Brain microvascular endothelial cell (primary cell): ENCODE measurements at regions not wholly inside any gene's neighbourhood (a gene's known extent, or its start where the extent isn't known, plus 50 kb on each side); places are given as distances from the start of the nearest gene placed in this dataset.
A peak's percentile ranks its signal among the peaks of the same experiment; 100 is the strongest.

ENCODE experiments used
- DNase-seq: peaks from one replicate; pipeline ENCODE4 v3.0.0-alpha.2; 2020
- H3K27ac ChIP-seq: fragments of 250-450 bp; sonication (Bioruptor Pico); 2 replicates; pipeline ENCODE4 v1.5.1; 2020; ENCODE audit warnings: mild to moderate bottlenecking, moderate library complexity
- H3K27me3 ChIP-seq: fragments of 250-450 bp; sonication (Bioruptor Pico); replicated peaks from 2 replicates; pipeline ENCODE4 v1.5.1; 2020; ENCODE audit warnings: mild to moderate bottlenecking
- H3K36me3 ChIP-seq: fragments of 250-450 bp; sonication (Bioruptor Pico); replicated peaks from 2 replicates; pipeline ENCODE4 v1.5.1; 2020; ENCODE audit warnings: mild to moderate bottlenecking
- H3K4me3 ChIP-seq: 2 replicates; pipeline ENCODE4 v1.5.1; 2011; ENCODE audit warnings: low read depth, mild to moderate bottlenecking, control low read depth, low read length, moderate library complexity
- in situ Hi-C: cut with HindIII; loops from 2 replicates; pipeline ENCODE4 v1.10.0; 2017; ENCODE audit warnings: low sequenced_read_pairs, low pct_ligation_motif_present
- TF ChIP-seq, protein P1 (sequence below): IDR thresholded peaks from 2 replicates; pipeline ENCODE4 v1.5.1; 2011; ENCODE audit warnings: low read depth, mild to moderate bottlenecking, moderate library complexity, low read length, control low read depth, inconsistent platforms; ENCODE audit errors: missing control alignments

DNA sequence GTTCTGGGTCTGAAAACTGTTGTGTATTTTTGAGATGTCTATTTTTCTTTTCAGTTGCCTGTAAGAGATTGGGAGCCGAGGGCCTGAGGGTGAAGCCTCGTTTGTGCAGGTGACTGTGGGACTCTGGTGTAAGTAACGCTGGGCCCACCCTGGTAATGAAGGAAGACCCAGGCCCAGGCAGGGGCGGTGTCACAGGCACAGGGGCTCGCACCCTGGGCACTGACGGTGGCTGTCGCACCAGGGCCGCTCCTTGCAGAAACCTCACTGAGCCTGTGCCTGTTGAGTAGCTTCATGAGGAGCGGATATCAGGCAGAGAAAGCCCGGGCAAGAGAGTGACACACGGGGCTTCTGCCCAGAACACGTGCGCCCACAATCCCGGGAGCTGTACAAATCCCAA, 541.4 kb downstream of the TRIML1 start:
- in situ Hi-C loops: no loop called here
- TF ChIP-seq, protein P1, sequence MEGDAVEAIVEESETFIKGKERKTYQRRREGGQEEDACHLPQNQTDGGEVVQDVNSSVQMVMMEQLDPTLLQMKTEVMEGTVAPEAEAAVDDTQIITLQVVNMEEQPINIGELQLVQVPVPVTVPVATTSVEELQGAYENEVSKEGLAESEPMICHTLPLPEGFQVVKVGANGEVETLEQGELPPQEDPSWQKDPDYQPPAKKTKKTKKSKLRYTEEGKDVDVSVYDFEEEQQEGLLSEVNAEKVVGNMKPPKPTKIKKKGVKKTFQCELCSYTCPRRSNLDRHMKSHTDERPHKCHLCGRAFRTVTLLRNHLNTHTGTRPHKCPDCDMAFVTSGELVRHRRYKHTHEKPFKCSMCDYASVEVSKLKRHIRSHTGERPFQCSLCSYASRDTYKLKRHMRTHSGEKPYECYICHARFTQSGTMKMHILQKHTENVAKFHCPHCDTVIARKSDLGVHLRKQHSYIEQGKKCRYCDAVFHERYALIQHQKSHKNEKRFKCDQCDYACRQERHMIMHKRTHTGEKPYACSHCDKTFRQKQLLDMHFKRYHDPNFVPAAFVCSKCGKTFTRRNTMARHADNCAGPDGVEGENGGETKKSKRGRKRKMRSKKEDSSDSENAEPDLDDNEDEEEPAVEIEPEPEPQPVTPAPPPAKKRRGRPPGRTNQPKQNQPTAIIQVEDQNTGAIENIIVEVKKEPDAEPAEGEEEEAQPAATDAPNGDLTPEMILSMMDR: no peak
- H3K27ac ChIP-seq: no peak overlapping the region
- H3K4me3 ChIP-seq: no peak overlapping the region
- no peak for DNase-seq
- no peaks in the 10 kb centered on the region for H3K36me3 ChIP-seq
- H3K27me3 ChIP-seq: no peaks in the 10 kb centered on the region

DNA sequence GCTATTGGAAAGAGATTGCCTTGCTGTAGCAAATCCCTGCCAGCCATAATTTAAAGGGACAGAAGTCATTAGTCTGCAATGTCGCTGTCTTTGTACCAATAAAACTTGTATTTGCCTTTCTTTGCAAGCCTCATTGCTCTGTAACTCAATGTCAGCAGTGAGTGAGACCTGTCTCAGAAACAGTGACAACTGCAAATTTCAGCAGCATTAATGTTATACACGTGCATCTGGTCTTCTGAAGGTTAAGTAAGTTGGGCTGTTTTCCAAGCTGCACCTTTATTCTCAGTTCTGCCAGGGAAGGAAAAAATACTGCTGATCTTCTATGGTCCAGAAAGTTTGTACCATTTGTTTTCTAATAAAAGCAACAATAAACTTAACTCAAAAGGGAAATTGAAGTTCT, 543.1 kb downstream of the TRIML1 start:
- Histone ChIP-seq H3K27me3 (no peaks in the 10 kb centered on the region), H3K4me3 (no peak overlapping the region), H3K27ac (no peak overlapping the region), H3K36me3 (no peaks in the 10 kb centered on the region)
- in situ Hi-C loops: no loop called here
- no peak for DNase-seq
- TF ChIP-seq, protein P1: no peak

DNA sequence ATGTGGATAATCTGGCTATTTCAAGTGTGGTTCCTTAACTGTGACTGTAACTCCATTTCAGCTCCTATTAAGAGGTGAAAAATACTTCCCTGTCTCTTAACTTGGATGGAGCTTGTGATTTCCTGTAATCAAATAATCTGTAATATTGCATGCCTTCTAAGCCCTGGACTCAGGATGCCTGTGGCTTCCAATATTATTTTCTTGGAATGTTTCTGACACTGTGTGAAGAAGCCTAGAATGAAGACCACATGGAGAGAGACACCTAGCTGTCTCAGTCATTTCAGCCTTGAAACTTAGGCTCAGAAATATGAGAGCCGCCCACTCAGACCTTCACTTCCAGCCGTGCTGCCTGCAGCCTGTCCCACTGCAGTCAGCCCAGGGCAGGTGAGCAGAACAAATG, 544.3 kb downstream of the TRIML1 start:
- in situ Hi-C loops: no loop called here
- no peak for DNase-seq
- no peak overlapping the region for H3K4me3 ChIP-seq
- TF ChIP-seq, protein P1: no peak
- no peaks in the 10 kb centered on the region for H3K27me3 ChIP-seq
- H3K27ac ChIP-seq: no peak overlapping the region
- H3K36me3 ChIP-seq: no peaks in the 10 kb centered on the region

DNA sequence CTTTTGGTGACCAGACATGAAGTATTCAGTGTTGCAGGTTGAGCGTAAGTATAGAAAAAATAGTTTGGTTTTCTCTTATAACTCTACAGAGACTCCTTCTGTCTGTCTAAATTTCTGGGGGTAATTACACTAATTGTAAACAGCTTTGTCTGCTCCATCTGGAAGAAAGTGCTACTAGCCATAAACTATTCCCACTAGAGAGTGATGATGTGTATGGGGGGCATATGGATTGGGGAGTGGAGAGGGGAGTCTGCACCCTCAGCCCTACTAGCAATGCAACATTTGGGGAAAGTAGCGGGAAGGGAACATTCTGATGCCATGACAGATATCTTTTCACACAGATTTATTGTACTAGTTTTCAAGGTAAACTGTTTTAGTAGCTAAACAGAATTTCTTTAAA, 549.7 kb downstream of the TRIML1 start:
- H3K4me3 ChIP-seq: no peak overlapping the region
- H3K36me3 ChIP-seq: no peaks in the 10 kb centered on the region
- H3K27me3 ChIP-seq: no peaks in the 10 kb centered on the region
- in situ Hi-C loops: no loop called here
- H3K27ac ChIP-seq: no peak overlapping the region
- no peak for DNase-seq
- TF ChIP-seq, protein P1: no peak

DNA sequence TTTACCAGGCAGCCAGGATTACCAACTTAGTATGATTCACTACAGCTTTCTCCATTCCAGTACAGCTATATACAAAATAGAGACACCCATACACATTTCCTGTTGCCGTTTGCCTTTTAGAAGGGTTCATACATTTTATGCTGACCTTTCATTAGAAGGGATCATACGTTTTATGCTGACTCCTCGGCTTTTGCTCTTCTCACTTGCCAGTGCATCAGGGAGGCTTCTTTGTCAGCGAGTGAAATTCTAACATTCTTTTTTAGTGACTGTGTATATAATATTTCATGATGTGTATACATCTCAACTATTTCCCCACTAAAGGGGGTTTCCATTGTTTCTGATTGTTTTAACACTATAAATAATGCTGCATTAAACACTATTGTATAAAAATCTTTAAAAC, 552.6 kb downstream of the TRIML1 start:
- no peaks in the 10 kb centered on the region for H3K27me3 ChIP-seq
- H3K4me3 ChIP-seq: no peak overlapping the region
- peak; percentile 69 for DNase-seq
- in situ Hi-C loops: no loop called here
- no peaks in the 10 kb centered on the region for H3K36me3 ChIP-seq
- H3K27ac ChIP-seq: peak overlapping the region; percentile 11
- TF ChIP-seq, protein P1: no peak

DNA sequence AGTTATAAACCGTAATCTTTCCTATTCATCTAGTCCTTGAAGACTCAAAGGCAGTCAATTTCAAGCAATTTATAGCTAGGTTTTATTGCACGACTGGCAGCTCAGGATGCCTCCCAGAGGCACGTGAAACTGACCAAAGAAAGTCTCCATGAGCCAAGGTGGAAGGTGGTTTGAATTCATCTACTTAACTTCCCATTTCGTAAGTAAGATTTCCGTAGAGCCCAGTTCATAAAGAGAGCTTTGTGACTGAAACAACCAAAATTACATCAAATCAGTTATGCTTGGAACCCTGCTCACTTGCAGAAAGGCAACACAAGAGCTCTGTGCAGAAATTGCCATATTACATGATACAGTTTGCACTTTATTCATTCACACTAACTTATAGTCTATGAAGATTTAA, 556.0 kb downstream of the TRIML1 start:
- no peak overlapping the region for H3K27ac ChIP-seq
- H3K4me3 ChIP-seq: no peak overlapping the region
- no peaks in the 10 kb centered on the region for H3K27me3 ChIP-seq
- DNase-seq: no peak
- H3K36me3 ChIP-seq: no peaks in the 10 kb centered on the region
- TF ChIP-seq, protein P1: no peak
- in situ Hi-C loops: no loop called here
